CD4-positive, alpha-beta T cell treated with Interleukin-4 for 4 hours (primary cell): ENCODE measurements at regions not wholly inside any gene's neighbourhood (a gene's known extent, or its start where the extent isn't known, plus 50 kb on each side); places are given as distances from the start of the nearest gene placed in this dataset.

ENCODE experiments used
- DNase-seq: peaks from one replicate; pipeline ENCODE4 v3.0.0-alpha.2; 2020

- no peak for DNase-seq
These were observed 139.0 kb upstream of the KCNMB2 start for GRCh38 chr3:178397202-178397601.

GRCh38 chr3:178397836-178398235 is 138.4 kb upstream of the KCNMB2 start:
- no peak for DNase-seq

DNA sequence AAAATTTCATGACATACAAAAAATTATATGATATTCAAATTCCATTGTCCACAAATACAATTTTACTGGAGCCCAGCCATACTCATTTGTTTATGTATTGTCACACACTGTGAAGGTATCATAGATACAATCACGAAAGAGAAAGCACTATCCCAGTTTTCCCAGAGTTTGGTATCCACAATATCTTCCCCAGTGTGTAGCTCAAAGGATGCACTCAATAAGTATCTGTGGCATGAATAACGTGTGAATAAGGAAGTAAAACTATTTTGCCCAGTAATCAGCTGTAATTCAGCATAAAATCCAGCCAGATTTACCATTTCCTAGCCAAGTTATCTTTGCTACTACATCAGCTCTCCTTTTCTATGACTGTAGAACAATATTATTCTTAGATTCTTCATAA is 131.3 kb upstream of the KCNMB2 start:
- DNase-seq: no peak

GRCh38 chr3:178405531-178405930 is 130.7 kb upstream of the KCNMB2 start:
- no peak for DNase-seq

DNA sequence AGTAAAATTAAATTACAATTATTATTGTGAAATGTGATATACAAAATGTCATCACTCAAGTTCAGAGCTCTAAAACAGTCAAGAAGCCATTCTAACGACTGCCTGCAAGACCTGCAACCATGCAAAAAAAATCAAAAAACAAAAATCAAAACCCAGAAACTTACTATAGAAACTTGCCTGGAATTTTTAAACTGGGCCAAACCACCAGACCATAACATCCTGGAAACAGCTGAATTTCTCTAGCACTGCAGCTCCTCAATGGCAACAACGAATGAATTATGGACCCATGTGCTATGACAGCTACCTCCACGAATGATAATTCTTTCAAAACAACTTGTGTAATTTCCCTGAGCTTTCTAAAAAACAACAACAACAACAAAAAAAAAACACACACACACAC is 130.0 kb upstream of the KCNMB2 start:
- DNase-seq: no peak

DNA sequence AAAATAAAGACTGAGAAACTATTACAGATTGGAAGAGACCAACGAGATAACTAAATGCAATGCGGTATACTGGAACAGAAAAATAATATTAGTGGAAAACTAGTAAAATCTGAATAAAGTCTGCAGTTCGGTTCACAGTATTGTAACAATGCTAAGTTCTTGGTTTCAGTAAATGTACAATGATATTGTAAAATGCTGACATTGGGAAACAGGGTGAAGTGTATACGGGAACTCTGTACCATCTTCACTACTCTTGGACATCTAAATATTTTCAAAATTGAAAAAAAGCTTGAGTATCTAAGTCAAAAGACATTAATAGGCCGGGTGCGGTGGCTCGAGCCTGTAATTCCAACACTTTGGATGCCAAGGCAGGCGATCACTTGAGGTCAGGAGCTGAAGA is 120.9 kb upstream of the KCNMB2 start:
- no peak for DNase-seq

DNA sequence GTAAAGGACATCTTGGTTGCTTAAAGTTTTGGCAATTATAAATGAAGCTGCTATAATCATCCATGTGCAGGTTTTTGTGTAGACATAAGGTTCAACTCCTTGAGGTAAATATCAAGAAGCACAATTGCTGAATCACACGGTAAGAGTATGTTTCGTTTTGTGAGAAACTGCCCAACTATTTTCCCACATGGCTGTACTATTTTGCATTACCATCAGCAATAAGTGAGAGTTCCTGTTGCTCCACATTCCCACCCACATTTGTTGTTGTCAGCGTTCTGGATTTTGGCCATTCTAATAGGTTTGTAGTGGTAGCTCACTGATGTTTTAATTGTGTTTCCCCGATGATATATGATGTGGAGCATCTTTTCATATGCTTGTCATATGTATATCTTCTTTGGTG is 118.5 kb upstream of the KCNMB2 start:
- DNase-seq: no peak

- DNase-seq: no peak
These were observed 117.2 kb upstream of the KCNMB2 start for GRCh38 chr3:178419071-178419470.

GRCh38 chr3:178420033-178420432 is 116.2 kb upstream of the KCNMB2 start:
- DNase-seq: no peak

DNA sequence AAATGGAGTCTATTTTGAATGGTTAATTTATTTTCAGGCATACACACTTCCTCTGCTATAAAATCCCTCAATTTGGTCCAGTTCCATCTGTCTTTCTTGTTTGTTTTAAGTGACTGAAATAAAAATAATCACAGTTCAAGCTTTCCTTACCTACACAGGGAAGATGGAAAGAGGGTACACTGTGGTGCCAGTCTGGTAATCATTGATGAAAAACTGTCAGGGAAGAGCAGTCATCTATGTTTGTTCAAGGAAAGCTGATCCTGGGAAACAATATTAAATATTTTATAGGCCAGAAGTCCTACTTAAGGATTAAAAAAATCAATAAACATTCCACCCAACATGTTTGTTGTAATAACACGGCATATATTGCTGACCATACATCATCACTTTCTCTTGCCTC is 115.2 kb upstream of the KCNMB2 start:
- DNase-seq: no peak

DNA sequence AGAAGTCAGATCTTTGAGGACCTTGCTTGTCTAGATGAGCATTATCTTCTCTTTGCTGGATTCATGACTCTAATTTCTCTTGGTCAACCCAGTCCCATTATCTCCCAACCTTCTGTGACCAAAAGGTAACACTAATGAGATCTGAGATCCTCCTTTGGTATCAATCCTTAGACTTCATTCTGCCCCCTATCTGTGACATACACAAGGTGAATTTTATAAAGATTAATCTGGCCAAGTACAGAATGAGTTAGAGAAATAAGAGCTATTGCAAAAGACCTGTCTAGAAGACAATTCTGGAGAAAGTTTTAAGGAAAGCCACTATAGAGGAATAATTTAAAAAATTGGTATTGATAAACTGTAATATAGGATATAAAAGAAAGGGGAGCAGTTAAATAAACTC is 113.8 kb upstream of the KCNMB2 start:
- no peak for DNase-seq

DNA sequence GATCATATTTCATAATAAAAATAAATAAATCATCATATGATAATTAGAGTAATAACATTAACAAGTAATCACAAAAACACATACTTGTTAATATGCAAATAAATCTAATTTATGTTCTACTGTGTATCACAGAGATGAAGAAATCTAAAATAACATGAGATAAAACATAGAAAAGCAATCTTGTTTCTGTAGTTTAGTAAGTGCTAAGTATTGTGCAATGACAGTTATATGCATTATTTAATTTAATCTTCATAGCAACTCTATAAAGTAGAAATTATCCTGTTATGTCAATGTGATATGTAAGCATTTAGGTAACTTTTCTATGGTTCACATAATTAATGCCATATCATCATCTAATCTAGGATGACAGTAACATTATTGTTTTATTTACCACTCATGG is 108.2 kb upstream of the KCNMB2 start:
- no peak for DNase-seq

DNA sequence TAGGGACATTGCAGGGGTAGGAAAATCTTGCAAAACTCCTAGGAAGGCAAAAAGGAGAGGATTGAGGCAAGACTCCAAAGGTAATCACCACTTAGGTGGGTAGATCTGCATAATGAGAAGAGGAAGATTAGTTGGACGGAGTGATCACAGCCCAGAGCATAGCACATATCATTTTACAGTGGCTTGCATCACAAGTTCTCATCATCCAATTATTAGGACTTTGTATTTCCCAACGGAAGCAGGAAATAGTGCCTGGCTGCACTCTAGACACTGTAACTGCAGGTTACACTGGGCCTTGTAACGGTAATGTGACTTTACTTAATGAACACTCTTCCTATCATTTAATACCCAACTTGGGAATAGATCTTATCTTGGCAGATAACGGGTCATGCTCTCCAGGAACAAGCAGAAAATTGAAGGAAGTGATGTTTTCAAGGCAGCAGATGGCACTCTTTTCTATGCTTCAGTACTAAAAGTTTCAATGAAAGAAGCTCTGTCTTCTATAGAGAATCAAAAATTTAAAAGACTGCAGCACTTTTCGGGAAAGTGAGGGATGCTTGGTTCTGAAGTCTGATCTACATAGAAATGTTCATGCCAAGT is 101.9 kb upstream of the KCNMB2 start:
- DNase-seq: no peak

DNA sequence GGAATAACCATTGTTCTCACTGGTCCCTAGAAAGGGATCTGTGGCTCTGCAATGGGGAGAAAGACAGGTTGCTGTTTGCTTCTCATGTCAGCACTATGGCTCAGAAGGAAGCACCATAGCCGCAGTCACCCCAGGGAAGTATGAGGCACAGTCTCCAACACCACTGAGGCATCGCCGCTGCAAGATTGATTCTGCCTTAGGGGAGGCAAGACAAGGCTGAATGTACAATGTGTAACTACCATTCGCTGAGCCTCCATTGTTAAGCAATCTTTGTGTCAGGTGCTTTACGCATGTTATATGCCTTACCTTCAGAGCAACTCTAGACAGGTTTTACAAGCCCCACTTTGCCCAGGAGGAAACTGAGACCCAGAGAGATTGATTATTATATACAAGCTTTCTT is 100.7 kb upstream of the KCNMB2 start:
- DNase-seq: no peak

DNA sequence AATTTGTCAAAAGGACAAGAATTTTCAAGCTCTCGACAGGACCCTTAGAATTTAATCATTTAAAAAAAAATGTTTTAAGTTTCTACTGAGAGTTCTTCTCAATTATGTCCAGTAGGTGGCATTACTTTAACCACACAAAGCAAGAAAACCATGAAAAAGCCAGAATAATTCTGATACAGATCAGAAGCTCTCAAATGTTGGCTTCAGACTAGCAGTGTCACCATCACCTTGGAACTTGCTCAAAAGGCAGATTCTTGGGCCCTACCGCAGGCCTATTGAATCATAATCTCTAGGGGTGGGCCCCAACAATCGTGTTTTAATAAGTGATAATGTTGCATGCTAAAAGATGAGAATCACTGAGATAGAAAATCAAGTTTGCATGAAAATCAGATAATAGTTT is 99.5 kb upstream of the KCNMB2 start:
- DNase-seq: no peak

GRCh38 chr3:178437236-178437635 is 99.0 kb upstream of the KCNMB2 start:
- no peak for DNase-seq

GRCh38 chr3:178439504-178439903 is 96.7 kb upstream of the KCNMB2 start:
- no peak for DNase-seq

DNA sequence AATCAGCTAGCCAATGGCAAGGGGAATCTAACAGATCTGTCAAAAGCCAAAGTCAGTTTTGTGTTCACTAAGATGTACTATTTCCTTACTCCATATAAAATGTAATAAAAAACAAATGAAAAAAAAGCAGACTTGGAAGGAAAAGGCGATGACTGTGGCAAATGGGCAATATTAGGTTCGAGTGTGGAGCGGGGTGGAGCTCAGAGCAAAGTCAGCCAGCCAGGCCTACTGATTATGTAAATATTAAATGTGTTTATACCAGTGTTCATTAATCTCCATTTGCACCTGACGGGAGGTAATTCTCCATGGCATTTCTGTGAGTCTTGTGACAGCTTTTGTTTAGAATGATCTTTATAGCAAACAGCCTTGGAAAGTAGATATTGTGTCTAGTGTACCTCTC is 96.2 kb upstream of the KCNMB2 start:
- no peak for DNase-seq

- DNase-seq: no peak
These were observed 92.6 kb upstream of the KCNMB2 start for GRCh38 chr3:178443634-178444033.

- DNase-seq: no peak
These were observed 91.1 kb upstream of the KCNMB2 start for GRCh38 chr3:178445139-178445538.

GRCh38 chr3:178446059-178446458 is 90.2 kb upstream of the KCNMB2 start:
- no peak for DNase-seq

DNA sequence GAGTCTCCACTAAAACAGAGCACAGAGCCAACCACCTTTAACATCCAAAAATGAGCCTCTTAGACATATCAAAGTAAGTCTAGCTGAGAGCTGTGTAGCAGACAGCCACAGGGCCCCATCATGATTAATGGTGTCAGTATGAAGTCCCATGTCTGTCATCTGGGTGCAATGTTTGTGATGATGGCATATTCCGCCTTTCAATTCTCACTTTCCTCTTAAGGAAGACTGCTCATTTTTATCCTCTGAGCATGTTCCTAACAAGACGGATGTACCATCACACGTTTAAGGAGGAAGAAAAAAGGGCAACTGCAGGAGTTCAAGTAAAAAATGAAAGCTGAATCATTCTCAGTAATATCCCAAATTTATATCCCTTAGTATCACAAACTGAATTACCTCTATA is 85.8 kb upstream of the KCNMB2 start:
- no peak for DNase-seq

DNA sequence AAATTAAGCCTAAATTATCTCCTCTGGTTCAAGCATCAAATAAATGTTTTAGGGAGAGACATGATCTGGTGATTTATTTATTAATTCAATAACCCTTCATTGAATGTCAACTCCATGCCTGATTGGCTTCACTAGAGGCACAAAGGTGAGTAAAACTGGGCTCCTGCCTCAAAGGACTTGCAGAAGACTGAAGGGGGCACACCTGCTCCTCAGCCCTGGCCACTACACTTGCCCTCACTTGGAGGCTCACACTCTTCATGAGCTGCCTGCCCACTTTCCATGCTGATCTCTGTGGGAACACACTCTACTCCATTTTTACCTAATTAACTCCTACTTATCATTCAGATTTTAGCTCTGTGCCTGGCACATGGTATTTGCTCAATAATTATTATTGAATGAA is 84.4 kb upstream of the KCNMB2 start:
- DNase-seq: no peak

- DNase-seq: no peak
These were observed 81.5 kb upstream of the KCNMB2 start for GRCh38 chr3:178454726-178455125.

- DNase-seq: no peak
These were observed 81.0 kb upstream of the KCNMB2 start for GRCh38 chr3:178455226-178455625.

- DNase-seq: no peak
These were observed 80.3 kb upstream of the KCNMB2 start for GRCh38 chr3:178455946-178456345.
